ENCODE measurements at regions not wholly inside any gene's neighbourhood (a gene's known extent, or its start where the extent isn't known, plus 50 kb on each side); places are given as distances from the start of the nearest gene placed in this dataset.
"Not testable (repeated sequence)": the region's sequence is repeated elsewhere in the genome, so short reads cannot be mapped to it uniquely, and the experiment has no call there.

GRCh38 chr9:36463467-36463866, 63.4 kb upstream of the RNF38 start:
- Histone ChIP-seq H4K20me1 (ENCODE audit: insufficient read depth, low read length) (no peaks in the 10 kb centered on the region), H3K36me3 (replicated peaks; ENCODE audit: insufficient read depth, low read length) (no peaks in the 10 kb centered on the region), H3K9me3 (replicated peaks; ENCODE audit: insufficient read depth, low read length) (no peaks in the 10 kb centered on the region), H3K4me1 (ENCODE audit: low read length) (no peaks in the 10 kb centered on the region), H3K9ac (ENCODE audit: low read length) (no peak overlapping the region), H3K9me2 (replicated peaks; ENCODE audit: insufficient read depth, low read length) (no peaks in the 10 kb centered on the region), H3K4me2 (ENCODE audit: low read depth, low read length) (no peak overlapping the region), H3K27ac (ENCODE audit: low read length) (no peak overlapping the region), H3K4me3 (ENCODE audit: low read length) (no peak overlapping the region), H3K79me2 (ENCODE audit: low read length) (peaks cover 34% of the 10 kb centered on the region), H2AFZ (ENCODE audit: low read length) (no peak overlapping the region), H3F3A (ENCODE audit: insufficient read depth, low read length) (no peaks in the 10 kb centered on the region), H3K27me3 (replicated peaks; ENCODE audit: insufficient read depth, low read length) (no peaks in the 10 kb centered on the region)
- no peak for DNase-seq
- no peak for TF ChIP-seq EZH2phosphoT487 (IDR thresholded peaks at IDR 0.05; ENCODE audit: low read length)
- no peak for TF ChIP-seq CTCF (IDR thresholded peaks at IDR 0.05; ENCODE audit: low read length)
- TF ChIP-seq EZH2 (optimal IDR thresholded peaks at IDR 0.05; ENCODE audit: low read depth, low read length), result no peak

DNA sequence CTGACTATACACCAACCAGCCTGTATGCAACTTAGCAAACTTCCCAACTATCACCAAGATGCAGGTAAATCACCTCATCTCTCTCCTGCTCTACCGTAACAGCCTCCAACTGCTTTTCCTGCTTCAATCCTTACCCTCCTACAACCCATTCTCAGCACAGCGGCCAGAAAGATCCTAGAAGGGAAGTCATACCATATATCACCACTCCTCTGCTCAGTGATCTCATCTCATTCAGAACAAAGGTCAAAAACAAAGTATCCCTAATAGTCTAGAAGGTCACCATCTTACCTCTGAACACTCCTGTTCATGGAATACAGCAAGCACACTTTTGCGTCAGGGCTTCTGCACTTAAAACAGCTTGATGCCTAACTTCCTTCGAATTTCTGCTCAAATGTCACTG, 62.2 kb upstream of the RNF38 start:
- Histone ChIP-seq H4K20me1 (ENCODE audit: insufficient read depth, low read length) (no peaks in the 10 kb centered on the region), H3K79me2 (ENCODE audit: low read length) (peaks cover 22% of the 10 kb centered on the region), H3K9me2 (replicated peaks; ENCODE audit: insufficient read depth, low read length) (no peaks in the 10 kb centered on the region), H3K4me2 (ENCODE audit: low read depth, low read length) (no peak overlapping the region), H3K4me3 (ENCODE audit: low read length) (no peak overlapping the region), H3K36me3 (replicated peaks; ENCODE audit: insufficient read depth, low read length) (no peaks in the 10 kb centered on the region), H3K9ac (ENCODE audit: low read length) (no peak overlapping the region), H3F3A (ENCODE audit: insufficient read depth, low read length) (no peaks in the 10 kb centered on the region), H3K9me3 (replicated peaks; ENCODE audit: insufficient read depth, low read length) (no peaks in the 10 kb centered on the region), H3K27me3 (replicated peaks; ENCODE audit: insufficient read depth, low read length) (no peaks in the 10 kb centered on the region), H2AFZ (ENCODE audit: low read length) (no peak overlapping the region), H3K4me1 (ENCODE audit: low read length) (no peaks in the 10 kb centered on the region), H3K27ac (ENCODE audit: low read length) (no peak overlapping the region)
- no peak for DNase-seq
- TF ChIP-seq EZH2 (optimal IDR thresholded peaks at IDR 0.05; ENCODE audit: low read depth, low read length), result no peak

- Histone ChIP-seq H3K79me2 (ENCODE audit: low read length) (peaks cover 27% of the 10 kb centered on the region), H3K9me2 (replicated peaks; ENCODE audit: insufficient read depth, low read length) (no peaks in the 10 kb centered on the region), H3K9ac (ENCODE audit: low read length) (no peak overlapping the region), H3K4me3 (ENCODE audit: low read length) (no peak overlapping the region), H3K36me3 (replicated peaks; ENCODE audit: insufficient read depth, low read length) (no peaks in the 10 kb centered on the region), H4K20me1 (ENCODE audit: insufficient read depth, low read length) (no peaks in the 10 kb centered on the region), H3F3A (ENCODE audit: insufficient read depth, low read length) (no peaks in the 10 kb centered on the region), H3K4me1 (ENCODE audit: low read length) (no peaks in the 10 kb centered on the region), H3K27me3 (replicated peaks; ENCODE audit: insufficient read depth, low read length) (no peaks in the 10 kb centered on the region), H3K4me2 (ENCODE audit: low read depth, low read length) (no peak overlapping the region), H3K9me3 (replicated peaks; ENCODE audit: insufficient read depth, low read length) (no peaks in the 10 kb centered on the region), H3K27ac (ENCODE audit: low read length) (no peak overlapping the region), H2AFZ (ENCODE audit: low read length) (no peak overlapping the region)
- no peak for TF ChIP-seq EZH2 (optimal IDR thresholded peaks at IDR 0.05; ENCODE audit: low read depth, low read length)
- TF ChIP-seq CTCF (IDR thresholded peaks at IDR 0.05; ENCODE audit: low read length), result no peak
- no peak for DNase-seq
Measured at GRCh38 chr9:36461323-36461722, 61.3 kb upstream of the RNF38 start.

GRCh38 chr9:36458430-36458915, 58.4 kb upstream of the RNF38 start:
- not testable (repeated sequence) for H3K36me3 ChIP-seq (replicated peaks; ENCODE audit: insufficient read depth, low read length); H3K4me1 ChIP-seq (ENCODE audit: low read length); H3K4me2 ChIP-seq (ENCODE audit: low read depth, low read length); H3K27me3 ChIP-seq (replicated peaks; ENCODE audit: insufficient read depth, low read length); DNase-seq; H4K20me1 ChIP-seq (ENCODE audit: insufficient read depth, low read length); H2AFZ ChIP-seq (ENCODE audit: low read length); H3K9ac ChIP-seq (ENCODE audit: low read length); H3K9me2 ChIP-seq (replicated peaks; ENCODE audit: insufficient read depth, low read length); H3F3A ChIP-seq (ENCODE audit: insufficient read depth, low read length); H3K27ac ChIP-seq (ENCODE audit: low read length); H3K4me3 ChIP-seq (ENCODE audit: low read length); H3K9me3 ChIP-seq (replicated peaks; ENCODE audit: insufficient read depth, low read length)
- H3K79me2 ChIP-seq (ENCODE audit: low read length), result peaks cover 16% of the 10 kb centered on the region

Data from MM.1S (cell line).